ENCODE measurements at regions not wholly inside any gene's neighbourhood (a gene's known extent, or its start where the extent isn't known, plus 50 kb on each side); places are given as distances from the start of the nearest gene placed in this dataset.

DNA sequence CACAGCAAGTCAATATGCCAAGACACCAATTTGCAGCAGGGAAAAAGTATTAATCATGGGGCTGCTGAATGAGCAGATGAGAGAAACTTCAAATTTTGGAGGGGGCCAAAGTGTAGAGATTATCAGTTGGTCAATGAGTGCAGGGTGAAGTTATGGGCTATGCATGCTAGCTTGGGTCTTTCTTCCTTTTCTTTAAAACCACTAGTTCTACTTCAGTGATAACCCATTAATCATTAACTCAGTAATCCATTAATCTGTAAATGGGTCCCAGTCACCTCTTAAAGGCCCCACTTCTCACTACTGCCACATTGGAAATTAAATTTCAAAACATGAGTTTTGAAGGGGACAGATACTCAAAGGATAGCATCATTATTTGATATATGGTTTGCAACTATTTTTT lies 688.6 kb upstream of the ADGRL4 start:
- TF ChIP-seq, protein P1, sequence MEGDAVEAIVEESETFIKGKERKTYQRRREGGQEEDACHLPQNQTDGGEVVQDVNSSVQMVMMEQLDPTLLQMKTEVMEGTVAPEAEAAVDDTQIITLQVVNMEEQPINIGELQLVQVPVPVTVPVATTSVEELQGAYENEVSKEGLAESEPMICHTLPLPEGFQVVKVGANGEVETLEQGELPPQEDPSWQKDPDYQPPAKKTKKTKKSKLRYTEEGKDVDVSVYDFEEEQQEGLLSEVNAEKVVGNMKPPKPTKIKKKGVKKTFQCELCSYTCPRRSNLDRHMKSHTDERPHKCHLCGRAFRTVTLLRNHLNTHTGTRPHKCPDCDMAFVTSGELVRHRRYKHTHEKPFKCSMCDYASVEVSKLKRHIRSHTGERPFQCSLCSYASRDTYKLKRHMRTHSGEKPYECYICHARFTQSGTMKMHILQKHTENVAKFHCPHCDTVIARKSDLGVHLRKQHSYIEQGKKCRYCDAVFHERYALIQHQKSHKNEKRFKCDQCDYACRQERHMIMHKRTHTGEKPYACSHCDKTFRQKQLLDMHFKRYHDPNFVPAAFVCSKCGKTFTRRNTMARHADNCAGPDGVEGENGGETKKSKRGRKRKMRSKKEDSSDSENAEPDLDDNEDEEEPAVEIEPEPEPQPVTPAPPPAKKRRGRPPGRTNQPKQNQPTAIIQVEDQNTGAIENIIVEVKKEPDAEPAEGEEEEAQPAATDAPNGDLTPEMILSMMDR (conservative IDR thresholded peaks at IDR 0.05; ENCODE audit: low read depth, low read length), result no peak
- no peak for TF ChIP-seq EZH2 (IDR thresholded peaks at IDR 0.05; ENCODE audit: borderline replicate concordance, low read depth, low read length, poor library complexity, severe bottlenecking)

All from A673 (cell line).